ENCODE measurements at regions not wholly inside any gene's neighbourhood (a gene's known extent, or its start where the extent isn't known, plus 50 kb on each side); places are given as distances from the start of the nearest gene placed in this dataset.
A peak's percentile ranks its signal among the peaks of the same experiment; 100 is the strongest.

GRCh38 chr6:139449611-139450000 is 75.2 kb upstream of the CITED2 start (continued):
- TF ChIP-seq CHD7 (IDR thresholded peaks at IDR 0.05; ENCODE audit: low read depth, low read length): no peak
- no peak for TF ChIP-seq ZNF263 (CRISPR knock-in tag; IDR thresholded peaks at IDR 0.05; ENCODE audit: borderline replicate concordance)
- TF ChIP-seq ZMIZ1 (IDR thresholded peaks at IDR 0.05; ENCODE audit: low read depth in 2 of 2, low read length in 2 of 2): no peak
- TF ChIP-seq USF1 (CRISPR knock-in tag; IDR thresholded peaks at IDR 0.05): no peak
- TF ChIP-seq ZNF311 (CRISPR knock-in tag; IDR thresholded peaks at IDR 0.05): no peak
- 0 out of 2 replicates have a peak, but pooled peaks have one; percentile 11 for TF ChIP-seq KAT8 (IDR thresholded peaks at IDR 0.05; ENCODE audit: low read depth)
- no peak for TF ChIP-seq KHSRP (IDR thresholded peaks at IDR 0.05)
- TF ChIP-seq RAD51 (IDR thresholded peaks at IDR 0.05; ENCODE audit: borderline replicate concordance, low read depth): no peak
- 0 out of 2 replicates have a peak, but pooled peaks have one; percentile 32 for TF ChIP-seq THRAP3 (IDR thresholded peaks at IDR 0.05; ENCODE audit: borderline replicate concordance)
- no peak for TF ChIP-seq MAZ (CRISPR knock-in tag; conservative IDR thresholded peaks at IDR 0.05 in 1 of 2, IDR thresholded peaks at IDR 0.05 in 1 of 2)
- TF ChIP-seq TFAM (CRISPR knock-in tag; conservative IDR thresholded peaks at IDR 0.05): no peak
- no peak for TF ChIP-seq SMAD4 (CRISPR knock-in tag; conservative IDR thresholded peaks at IDR 0.05)
- TF ChIP-seq FOXJ2 (tag; IDR thresholded peaks at IDR 0.05): no peak
- no peak for TF ChIP-seq RFX7 (CRISPR knock-in tag; IDR thresholded peaks at IDR 0.05)

Measured in K562 (cell line).